Panc1 (cell line): ENCODE measurements at regions not wholly inside any gene's neighbourhood (a gene's known extent, or its start where the extent isn't known, plus 50 kb on each side); places are given as distances from the start of the nearest gene placed in this dataset.

Source experiments
- CTCF ChIP-seq: fragments of 450-650 bp; IDR thresholded peaks from 2 replicates; pipeline ENCODE4 v1.5.1; 2017; ENCODE audit warnings: mild to moderate bottlenecking
- POLR2AphosphoS5 ChIP-seq: IDR thresholded peaks from 2 replicates; pipeline ENCODE4 v1.6.1; 2012; ENCODE audit warnings: mild to moderate bottlenecking, low read depth, low read length, moderate library complexity
- REST ChIP-seq, 2 experiments: IDR thresholded peaks; 2 replicates each; pipeline ENCODE4 v1.6.1; 2011 to 2012; ENCODE audit warnings: low read depth in 2 of 2, control low read depth in 1 of 2, low read length in 1 of 2, mild to moderate bottlenecking in 1 of 2, moderate library complexity in 1 of 2; ENCODE audit not compliant: insufficient read depth in 1 of 2
- SIN3A ChIP-seq: IDR thresholded peaks from 2 replicates; pipeline ENCODE4 v1.6.1; 2012; ENCODE audit warnings: low read depth, mild to moderate bottlenecking, low read length, moderate library complexity, borderline replicate concordance; ENCODE audit not compliant: insufficient read depth
- TCF7L2 ChIP-seq: IDR thresholded peaks from 2 replicates; pipeline ENCODE4 v1.6.1; 2011; ENCODE audit warnings: mild to moderate bottlenecking, low read depth, low read length, inconsistent platforms

- no peak for TF ChIP-seq CTCF
- TF ChIP-seq SIN3A, result no peak
- no peak for TF ChIP-seq REST (IDR thresholded peaks at IDR 0.05; ENCODE audit: insufficient read depth in 1 of 2, low read depth in 2 of 2, low read length in 1 of 2)
- TF ChIP-seq POLR2AphosphoS5, result no peak
- TF ChIP-seq TCF7L2, result no peak
Measured at GRCh38 chr3:191137708-191138107, 61.3 kb upstream of the OSTN start.
